Fibroblast of mammary gland (primary cell): ENCODE measurements at regions not wholly inside any gene's neighbourhood (a gene's known extent, or its start where the extent isn't known, plus 50 kb on each side); places are given as distances from the start of the nearest gene placed in this dataset.

ENCODE experiments used
- DNase-seq: peaks from one replicate; pipeline ENCODE4 v3.0.0-alpha.2; 2010; ENCODE audit warnings: low read depth
- H3K4me3 ChIP-seq: 2 replicates; pipeline ENCODE4 v1.5.1; 2011; ENCODE audit warnings: low read depth, mild to moderate bottlenecking, low read length, moderate library complexity; ENCODE audit not compliant: control insufficient read depth
- TF ChIP-seq, protein P1 (sequence below): conservative IDR thresholded peaks from 2 replicates; pipeline ENCODE4 v1.5.1; 2011; ENCODE audit warnings: low read depth, low read length, inconsistent platforms; ENCODE audit not compliant: control insufficient read depth, insufficient read depth

DNA sequence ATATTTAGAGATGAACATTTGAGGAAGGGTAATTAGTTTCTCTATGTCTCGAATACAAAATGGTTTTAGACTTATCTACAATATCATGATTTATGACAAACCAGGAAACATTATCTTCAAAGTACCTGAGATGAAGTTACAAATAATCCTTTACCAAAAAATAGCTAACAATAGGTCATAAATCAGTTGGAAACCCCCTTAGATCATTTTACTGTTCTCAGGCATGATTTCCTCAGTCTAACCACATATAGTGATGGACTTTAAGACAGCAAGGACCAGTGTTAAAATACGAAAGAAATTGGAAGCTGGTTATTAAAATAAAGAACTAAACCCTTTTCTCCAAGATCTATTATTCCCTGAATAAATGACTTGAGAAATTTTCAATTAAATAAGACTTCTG, 235.4 kb downstream of the RASSF9 start:
- H3K4me3 ChIP-seq, result no peak overlapping the region
- no peak for DNase-seq
- TF ChIP-seq, protein P1, sequence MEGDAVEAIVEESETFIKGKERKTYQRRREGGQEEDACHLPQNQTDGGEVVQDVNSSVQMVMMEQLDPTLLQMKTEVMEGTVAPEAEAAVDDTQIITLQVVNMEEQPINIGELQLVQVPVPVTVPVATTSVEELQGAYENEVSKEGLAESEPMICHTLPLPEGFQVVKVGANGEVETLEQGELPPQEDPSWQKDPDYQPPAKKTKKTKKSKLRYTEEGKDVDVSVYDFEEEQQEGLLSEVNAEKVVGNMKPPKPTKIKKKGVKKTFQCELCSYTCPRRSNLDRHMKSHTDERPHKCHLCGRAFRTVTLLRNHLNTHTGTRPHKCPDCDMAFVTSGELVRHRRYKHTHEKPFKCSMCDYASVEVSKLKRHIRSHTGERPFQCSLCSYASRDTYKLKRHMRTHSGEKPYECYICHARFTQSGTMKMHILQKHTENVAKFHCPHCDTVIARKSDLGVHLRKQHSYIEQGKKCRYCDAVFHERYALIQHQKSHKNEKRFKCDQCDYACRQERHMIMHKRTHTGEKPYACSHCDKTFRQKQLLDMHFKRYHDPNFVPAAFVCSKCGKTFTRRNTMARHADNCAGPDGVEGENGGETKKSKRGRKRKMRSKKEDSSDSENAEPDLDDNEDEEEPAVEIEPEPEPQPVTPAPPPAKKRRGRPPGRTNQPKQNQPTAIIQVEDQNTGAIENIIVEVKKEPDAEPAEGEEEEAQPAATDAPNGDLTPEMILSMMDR, result no peak

DNA sequence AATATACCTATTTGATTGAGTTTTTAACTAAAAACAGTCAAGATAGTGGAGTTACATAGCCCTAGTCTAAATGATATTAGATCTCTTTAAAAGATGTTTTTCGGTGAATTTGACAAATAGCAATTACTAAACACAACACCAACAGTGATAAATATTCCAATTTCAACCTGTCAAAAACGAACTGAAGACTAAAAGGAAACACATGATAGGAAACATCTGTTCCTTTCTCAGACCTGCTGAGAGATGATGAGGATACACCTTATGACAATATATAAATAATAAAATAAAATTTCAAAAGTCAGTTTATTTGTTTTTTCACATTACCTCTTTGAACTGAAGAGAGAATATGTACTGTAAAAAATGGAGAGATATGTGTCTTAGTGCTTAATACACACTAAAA, 232.7 kb downstream of the RASSF9 start:
- DNase-seq, result no peak
- H3K4me3 ChIP-seq, result no peak overlapping the region
- TF ChIP-seq, protein P1, result no peak

DNA sequence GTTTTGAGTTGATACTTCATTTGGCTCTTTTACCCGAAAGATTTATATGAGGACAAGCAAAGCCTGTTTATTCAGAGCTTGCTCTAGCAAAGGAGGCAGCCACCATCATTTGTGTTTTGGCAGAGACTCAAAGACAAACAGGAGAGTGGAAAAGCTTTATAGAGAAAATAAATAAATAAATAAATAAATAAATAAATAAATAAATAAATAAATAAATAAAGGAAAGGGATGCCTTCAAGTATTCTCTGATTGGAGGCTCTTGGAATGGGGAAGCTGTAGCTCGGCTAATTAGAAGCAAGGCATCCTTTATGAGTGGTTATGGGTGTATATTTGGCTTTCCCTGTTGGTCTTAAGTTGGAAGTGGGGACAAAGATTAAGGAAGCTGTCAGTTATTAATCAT, 229.8 kb downstream of the RASSF9 start:
- TF ChIP-seq, protein P1, result no peak
- no peak overlapping the region for H3K4me3 ChIP-seq
- no peak for DNase-seq

DNA sequence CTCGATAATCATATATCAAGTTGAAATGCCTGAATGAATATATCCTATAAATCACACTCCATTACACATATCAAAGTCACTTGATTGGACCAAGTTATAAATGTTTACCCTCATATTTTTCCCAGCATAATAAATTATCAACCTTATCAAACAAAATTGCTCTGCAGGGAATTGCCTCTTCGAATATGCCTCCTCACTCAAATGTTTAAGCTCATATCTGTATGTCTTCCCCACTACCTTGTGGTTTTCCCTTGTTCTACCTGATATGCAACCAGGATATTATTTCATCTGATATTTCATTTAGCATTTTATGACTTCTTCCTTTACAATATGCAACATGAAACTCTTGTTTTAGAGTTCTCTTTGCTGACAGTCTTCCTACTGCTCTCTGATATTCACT, 226.4 kb downstream of the RASSF9 start:
- H3K4me3 ChIP-seq, result no peak overlapping the region
- DNase-seq, result no peak
- TF ChIP-seq, protein P1, result no peak

DNA sequence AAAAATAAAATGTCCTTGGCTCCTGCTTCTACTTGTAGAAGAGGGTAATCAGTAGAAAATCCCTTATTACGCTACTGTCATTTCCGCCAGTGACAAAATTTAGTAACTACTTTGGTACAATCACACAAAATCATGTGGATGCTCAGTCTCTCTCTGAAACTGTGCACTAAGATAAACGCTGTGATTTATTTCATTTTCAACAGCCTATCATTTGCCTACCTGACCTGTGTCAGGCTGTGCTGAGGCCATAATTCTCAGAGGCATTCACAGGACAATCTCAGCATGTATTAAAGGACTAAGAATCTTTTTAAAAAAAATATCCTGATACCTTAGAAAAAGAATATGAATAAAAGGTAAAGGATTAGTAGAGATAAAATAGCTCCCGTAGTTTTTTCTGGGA, 226.0 kb downstream of the RASSF9 start:
- TF ChIP-seq, protein P1, result no peak
- H3K4me3 ChIP-seq, result no peak overlapping the region
- no peak for DNase-seq

DNA sequence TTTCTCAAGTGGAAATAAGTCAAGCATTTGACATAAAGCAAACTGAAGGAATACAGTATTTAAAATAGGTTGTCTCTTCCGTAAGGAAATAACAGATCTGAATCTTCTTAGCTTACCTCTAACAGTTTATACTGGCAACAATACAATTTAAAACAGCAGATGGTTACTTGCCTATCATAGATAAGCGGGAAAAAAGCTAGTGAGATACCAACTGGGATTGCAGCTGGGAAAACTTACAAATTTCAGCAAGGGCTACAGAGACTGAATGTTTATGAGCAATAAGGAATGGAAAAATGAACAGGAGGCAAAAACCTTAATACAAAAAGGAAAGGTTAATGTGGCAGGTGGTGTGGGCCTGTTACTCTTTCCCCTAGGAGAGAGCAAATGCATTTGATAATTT, 220.0 kb downstream of the RASSF9 start:
- no peak overlapping the region for H3K4me3 ChIP-seq
- TF ChIP-seq, protein P1, result no peak
- no peak for DNase-seq
